GDM1 (cell line): ENCODE measurements at regions not wholly inside any gene's neighbourhood (a gene's known extent, or its start where the extent isn't known, plus 50 kb on each side); places are given as distances from the start of the nearest gene placed in this dataset.

ENCODE experiments used
- DNase-seq: peaks from one replicate; lab custom pipeline; 2025; lab: John Stamatoyannopoulos, UW

DNA sequence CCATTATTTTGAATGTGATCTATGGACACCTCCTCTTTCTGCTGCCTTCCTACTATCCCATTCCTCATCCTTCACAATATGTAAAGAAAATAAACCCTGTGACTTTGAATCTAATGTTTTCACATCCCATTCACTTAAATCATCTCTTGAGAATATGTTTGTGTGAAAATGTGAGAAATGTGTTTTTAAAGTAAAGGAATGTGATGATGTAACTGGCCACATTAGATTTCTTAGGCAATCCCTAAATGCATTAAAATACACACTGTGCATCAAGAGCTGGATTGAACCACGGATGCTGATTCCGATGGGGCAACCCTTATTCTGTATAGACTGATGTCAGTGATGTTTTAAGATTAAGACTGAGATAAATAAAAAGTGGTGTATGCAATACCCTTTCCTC, 558.9 kb upstream of the TENM3 start:
- no peak for DNase-seq

DNA sequence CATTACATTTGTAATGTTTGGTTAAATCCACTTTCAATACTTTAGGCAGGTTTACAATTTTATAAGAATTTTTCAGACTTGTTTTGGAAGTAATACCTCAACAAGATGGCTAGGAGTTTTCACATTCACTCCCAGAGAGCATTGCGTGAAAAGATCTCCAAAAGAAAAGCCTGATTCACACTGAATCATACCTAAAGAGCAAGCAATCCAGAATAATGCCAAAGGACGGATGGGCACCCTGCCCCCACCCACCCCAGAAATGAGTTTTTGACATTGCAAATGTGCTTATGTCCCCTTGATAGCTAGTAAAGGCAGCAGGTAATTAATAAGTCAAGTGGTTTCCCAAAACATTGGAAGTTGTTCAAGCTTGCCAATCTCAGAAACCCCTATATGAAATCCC, 557.7 kb upstream of the TENM3 start:
- no peak for DNase-seq

DNA sequence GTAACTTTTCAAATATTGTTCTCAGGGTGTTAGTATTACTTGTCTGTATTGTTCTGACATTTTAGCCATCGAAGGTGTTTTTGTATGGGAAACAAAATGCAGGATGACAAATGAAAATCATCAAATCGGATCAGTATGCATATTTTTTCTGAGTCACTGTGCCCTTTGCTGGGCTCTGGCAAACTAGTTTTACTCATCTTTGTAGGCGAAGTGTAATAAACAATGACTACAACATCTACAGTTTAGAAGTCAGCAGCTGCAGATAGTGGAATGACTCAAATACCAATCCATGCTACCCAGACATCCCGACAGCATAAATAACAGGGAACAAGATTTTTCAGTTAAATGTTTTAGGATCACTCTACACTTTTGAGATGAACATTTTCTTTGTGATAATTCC, 557.3 kb upstream of the TENM3 start:
- no peak for DNase-seq

- no peak for DNase-seq
Observed at GRCh38 chr4:181687116-181687515, 556.1 kb upstream of the TENM3 start.

DNA sequence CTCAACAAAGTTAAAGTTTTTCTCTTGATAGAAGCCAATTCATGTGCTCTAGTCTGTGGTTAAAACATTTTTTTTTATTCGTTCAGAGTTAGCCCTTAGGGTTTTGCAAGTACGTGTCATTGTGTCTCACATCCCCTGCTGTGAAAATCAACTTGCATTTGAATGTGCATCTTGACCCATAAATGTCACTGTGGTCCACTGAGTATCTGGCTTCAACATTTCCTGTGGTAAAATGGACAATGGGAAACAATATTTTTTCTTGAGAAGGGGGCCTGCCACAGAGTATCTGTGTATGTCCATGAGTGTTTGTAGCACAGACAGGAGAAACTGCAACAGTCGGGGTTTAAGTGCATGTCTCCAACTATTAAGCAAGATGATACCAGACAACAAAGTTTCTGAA, 554.8 kb upstream of the TENM3 start:
- DNase-seq: no peak

- DNase-seq: no peak
Observed at GRCh38 chr4:181688872-181689271, 554.3 kb upstream of the TENM3 start.

DNA sequence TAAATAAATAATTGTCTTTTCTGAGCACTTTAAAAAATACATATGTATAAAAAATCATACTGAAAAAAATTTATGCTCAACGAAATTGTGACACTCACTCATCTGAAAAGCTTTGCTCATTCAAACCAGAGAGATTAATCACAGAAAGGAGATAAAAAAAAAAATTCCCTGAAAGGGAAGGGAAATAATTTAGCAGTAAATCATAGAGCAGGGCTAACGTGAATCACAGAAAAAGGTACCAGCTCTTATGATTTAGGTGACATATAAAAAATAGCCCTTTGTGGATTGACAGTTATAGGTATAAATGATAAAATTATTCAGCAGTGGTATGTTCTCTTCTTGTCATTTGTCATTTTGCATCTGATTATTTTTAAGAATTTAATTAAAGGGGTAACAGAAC, 552.7 kb upstream of the TENM3 start:
- no peak for DNase-seq

GRCh38 chr4:181692965-181693364, 550.2 kb upstream of the TENM3 start:
- no peak for DNase-seq

- DNase-seq: no peak
Observed at GRCh38 chr4:181693517-181693916, 549.7 kb upstream of the TENM3 start.

- no peak for DNase-seq
Observed at GRCh38 chr4:181698221-181698620, 545.0 kb upstream of the TENM3 start.

DNA sequence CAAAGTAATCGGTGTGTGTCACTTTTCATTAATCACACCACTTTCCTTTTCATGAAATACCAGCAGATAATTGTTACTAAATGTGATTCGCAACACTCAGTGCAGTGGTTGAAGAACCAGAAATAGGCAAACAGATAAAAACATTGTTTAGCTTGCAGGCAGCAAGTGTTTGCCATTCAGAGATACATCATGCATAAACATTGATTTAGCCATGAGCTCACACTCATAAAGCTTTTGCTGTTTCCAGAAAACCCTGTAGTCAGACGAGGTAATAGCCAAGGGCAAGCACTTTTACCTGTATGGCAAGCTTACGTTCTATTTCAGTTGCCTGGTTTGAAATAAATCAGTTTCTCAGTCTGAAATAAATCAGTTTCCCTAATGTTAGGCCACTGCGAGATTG, 542.0 kb upstream of the TENM3 start:
- no peak for DNase-seq

GRCh38 chr4:181701894-181702293, 541.3 kb upstream of the TENM3 start:
- DNase-seq: no peak

DNA sequence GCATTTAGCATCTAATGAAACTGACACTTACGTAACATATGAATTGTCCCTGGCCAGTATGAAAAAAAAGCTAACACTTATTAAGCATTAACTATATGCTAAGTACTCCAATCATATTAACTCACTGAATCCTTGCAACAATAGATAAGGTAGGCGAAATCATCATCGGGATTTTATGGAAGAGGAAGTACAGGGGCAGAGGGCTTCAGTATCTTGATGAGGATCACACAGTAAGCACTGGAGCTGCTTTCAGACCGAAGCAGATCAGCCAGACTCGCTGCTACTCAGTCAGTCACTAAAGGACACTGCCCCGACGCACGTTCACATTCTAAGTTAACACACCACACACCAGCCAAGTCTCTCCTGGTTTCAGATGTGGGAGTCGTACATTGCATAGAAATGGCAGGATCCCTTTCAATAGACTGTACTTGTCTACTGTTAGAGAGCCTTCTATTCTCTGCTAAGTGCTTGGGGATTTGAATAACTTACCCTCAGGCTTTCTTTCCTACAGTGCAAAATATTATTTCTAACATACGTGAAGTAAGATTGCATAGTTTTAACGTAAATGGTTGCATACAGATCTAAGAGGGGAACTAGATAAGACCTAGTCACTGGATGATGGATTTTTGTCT, 540.2 kb upstream of the TENM3 start:
- DNase-seq: no peak

GRCh38 chr4:181710143-181710542, 533.1 kb upstream of the TENM3 start:
- no peak for DNase-seq

DNA sequence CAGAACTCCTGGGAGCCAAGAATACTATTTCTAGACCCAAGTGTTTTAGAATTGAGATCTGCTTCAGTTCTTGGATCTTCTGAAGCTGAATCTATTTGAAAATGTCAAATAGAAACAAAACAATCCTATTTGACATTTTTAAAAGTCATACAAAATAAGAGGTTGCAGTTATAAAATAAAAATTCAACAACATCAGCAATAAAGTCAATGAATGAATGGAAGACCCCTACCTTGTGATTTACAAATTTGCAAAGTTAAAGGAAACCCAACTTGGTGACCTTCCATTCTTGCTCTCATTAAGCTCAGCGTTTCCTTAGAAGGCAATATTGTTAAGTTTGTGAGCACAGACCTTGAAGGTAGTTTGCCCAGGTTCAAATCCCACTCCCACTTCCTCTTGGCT, 531.8 kb upstream of the TENM3 start:
- no peak for DNase-seq

GRCh38 chr4:181728305-181728966, 514.8 kb upstream of the TENM3 start:
- no peak for DNase-seq

DNA sequence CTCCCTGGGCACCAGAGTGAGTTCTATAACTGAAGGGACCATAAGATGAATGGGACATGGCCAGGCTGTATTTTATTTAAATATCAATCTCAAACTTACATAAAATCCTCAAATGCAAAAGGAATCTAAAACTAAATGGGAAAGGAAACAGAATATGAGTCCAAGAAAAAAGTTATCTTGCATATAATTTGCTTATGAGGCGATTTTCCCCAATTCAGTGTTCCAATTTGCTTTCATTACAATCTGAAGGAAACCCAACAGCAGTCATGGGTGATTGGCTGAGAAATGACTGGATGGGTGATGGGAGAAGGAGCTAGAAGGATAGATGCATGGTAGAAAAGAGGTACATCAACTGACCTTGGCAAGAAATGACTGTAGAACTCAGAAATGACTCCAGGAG, 511.3 kb upstream of the TENM3 start:
- DNase-seq: no peak

GRCh38 chr4:181737744-181738143, 505.5 kb upstream of the TENM3 start:
- DNase-seq: no peak

- no peak for DNase-seq
Observed at GRCh38 chr4:181739031-181739430, 504.2 kb upstream of the TENM3 start.

GRCh38 chr4:181741513-181741912, 501.7 kb upstream of the TENM3 start:
- no peak for DNase-seq

- no peak for DNase-seq
Observed at GRCh38 chr4:181745933-181746625, 497.1 kb upstream of the TENM3 start.

- DNase-seq: no peak
Observed at GRCh38 chr4:181748581-181748980, 494.6 kb upstream of the TENM3 start.

GRCh38 chr4:181752516-181752915, 490.7 kb upstream of the TENM3 start:
- DNase-seq: no peak

DNA sequence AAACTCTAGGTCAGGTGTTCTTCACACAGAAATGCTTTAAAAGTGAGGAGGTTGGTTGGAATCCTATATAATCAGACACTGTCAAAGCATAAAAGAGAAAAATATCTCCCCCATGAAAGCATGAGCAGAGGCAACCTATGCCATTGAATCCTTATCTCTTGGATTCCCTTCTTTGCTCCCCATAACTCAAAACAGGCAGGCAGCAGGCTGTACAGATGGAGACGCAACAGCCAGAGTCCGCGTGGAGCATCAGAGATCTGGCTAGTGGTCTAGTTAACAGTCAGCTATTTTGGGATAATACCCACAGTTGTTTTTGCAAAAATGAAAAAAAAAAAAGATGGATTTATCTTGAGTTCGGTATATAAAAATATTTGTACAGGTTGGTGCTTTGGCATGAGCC, 490.0 kb upstream of the TENM3 start:
- no peak for DNase-seq
